ENCODE measurements at regions not wholly inside any gene's neighbourhood (a gene's known extent, or its start where the extent isn't known, plus 50 kb on each side); places are given as distances from the start of the nearest gene placed in this dataset.
"Not testable (repeated sequence)": the region's sequence is repeated elsewhere in the genome, so short reads cannot be mapped to it uniquely, and the experiment has no call there.

DNA sequence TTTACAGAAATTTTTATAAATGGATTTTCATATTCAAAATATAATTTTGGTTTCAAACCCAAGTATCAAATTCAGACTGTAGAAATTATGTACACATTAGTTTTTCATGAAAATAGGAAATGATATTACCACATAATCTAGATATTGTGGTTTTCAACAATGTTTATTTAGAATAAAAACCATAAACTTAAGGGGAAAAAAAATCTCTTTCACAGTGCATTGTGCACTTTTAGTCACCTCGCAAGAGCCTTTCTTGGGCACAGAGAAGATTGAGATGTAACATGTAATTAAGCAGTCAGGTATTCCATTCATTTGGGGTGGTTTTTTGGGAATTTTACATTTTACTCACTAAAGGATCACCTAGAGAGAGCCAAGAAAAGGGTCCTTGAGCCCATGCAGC lies 104.0 kb downstream of the TANC2 start:
- DNase-seq (ENCODE audit: low spot score): no peak
- in situ Hi-C loops (cut with HindIII; ENCODE audit: low sequenced_read_pairs): no loop called here

DNA sequence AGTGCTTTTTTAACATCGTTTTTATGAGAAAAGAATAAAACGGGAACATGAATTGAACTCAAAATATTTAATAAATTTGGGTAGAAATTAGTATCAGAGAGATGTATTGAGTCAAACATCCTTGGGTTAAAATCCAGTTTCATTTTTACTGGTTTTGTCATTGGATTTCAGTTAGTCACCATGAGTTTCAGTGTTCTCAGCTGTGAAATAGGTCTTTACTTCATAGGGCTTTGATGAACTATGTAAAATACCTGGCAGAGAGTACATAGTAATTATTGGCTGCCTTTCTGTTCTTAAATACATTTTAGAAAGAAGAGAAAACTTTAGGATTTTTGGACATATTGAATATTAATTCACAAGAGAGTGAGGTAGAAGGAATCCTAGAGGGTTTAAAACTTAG lies 105.8 kb downstream of the TANC2 start:
- DNase-seq (ENCODE audit: low spot score): no peak
- in situ Hi-C loops (cut with HindIII; ENCODE audit: low sequenced_read_pairs): no loop called here

DNA sequence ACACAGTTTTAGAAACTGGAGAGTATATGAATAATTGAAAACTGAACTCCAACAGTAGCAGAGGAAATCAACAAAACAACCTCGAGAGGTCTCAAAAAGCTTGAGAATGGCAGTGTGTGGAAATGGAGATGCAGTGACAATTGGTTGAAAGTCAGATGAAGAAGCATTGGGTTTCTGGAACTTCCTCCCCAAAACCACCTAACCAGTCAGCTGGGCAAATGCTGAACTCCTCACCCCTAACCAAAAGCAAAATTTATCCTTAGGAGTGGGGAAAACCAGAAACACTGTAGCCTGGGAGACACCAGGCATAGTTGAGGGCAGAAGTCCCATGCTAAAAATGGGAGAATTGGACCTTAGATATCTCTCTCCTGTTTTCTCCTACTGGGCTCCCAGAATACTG lies 109.9 kb downstream of the TANC2 start:
- in situ Hi-C loops (cut with HindIII; ENCODE audit: low sequenced_read_pairs): no loop called here

DNA sequence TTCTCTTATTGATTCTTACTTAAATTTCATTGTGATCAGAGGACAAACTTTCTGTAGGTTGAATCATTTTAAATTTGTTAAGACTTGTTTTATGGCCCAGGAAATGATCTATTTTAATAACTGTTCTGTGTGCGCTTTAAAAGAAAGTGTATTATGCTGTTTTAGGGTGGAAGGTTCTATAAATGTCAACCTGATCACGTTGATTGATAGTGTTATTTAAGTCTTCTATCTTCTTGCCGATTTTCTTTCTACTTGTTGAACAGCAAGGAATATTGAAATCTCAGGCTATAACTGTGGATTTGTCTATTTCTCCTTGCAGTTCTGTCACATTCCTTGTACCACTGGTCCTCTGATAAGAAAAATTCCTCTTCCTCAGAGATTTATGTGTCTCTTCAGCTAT lies 112.7 kb downstream of the TANC2 start:
- DNase-seq (ENCODE audit: low spot score): no peak
- in situ Hi-C loops (cut with HindIII; ENCODE audit: low sequenced_read_pairs): no loop called here

More for the DNA sequence above, 109.9 kb downstream of the TANC2 start:
- no peak for DNase-seq (ENCODE audit: low spot score)

DNA sequence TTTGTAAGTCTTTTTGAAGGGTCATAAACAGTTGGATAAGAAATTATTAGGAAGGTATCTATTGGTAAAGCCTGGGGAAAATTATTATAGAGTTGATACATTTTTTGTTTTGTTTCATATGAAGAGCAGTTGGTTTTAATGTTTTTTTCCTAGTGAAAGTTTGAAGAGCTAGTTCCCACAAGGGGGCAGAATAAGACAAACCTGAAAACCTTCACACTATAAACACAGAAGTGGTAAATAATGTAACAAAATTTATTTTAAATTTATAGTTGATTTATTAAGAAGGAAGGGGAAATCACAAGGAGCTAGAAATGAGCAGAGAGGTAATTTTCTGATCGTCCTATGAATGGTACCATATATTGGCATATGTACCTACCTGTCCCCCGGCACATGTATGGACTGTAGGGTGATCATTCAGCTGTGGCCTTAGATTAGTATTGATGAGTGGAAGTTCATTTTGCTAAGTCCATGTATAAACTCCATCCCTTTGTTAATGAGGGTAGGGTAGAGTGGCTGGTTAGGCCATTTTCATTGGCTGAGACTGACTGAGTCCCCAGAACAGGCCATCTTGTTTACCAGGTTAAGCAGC lies 116.3 kb downstream of the TANC2 start:
- in situ Hi-C loops (cut with HindIII; ENCODE audit: low sequenced_read_pairs): no loop called here
- no peak for DNase-seq (ENCODE audit: low spot score)

DNA sequence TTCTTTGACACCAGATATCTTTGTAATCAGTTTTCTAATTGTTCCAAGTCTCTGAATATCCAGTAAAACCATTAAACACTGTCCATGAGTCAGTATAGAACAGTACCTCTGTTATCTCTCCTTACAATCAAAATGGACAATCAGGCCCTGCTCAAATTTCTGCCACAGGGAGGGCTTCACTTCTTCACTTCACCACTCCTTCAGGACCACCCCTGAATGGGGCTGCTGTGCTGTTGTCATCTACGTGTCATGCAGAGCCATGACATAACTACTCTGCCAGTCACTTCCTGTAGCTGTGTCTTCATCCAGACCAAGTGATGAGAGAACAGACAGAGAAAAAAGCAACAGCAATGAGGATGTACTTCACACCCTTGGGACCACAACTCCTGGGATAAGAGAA lies 116.9 kb downstream of the TANC2 start:
- no peak for DNase-seq (ENCODE audit: low spot score)
- in situ Hi-C loops (cut with HindIII; ENCODE audit: low sequenced_read_pairs): no loop called here

DNA sequence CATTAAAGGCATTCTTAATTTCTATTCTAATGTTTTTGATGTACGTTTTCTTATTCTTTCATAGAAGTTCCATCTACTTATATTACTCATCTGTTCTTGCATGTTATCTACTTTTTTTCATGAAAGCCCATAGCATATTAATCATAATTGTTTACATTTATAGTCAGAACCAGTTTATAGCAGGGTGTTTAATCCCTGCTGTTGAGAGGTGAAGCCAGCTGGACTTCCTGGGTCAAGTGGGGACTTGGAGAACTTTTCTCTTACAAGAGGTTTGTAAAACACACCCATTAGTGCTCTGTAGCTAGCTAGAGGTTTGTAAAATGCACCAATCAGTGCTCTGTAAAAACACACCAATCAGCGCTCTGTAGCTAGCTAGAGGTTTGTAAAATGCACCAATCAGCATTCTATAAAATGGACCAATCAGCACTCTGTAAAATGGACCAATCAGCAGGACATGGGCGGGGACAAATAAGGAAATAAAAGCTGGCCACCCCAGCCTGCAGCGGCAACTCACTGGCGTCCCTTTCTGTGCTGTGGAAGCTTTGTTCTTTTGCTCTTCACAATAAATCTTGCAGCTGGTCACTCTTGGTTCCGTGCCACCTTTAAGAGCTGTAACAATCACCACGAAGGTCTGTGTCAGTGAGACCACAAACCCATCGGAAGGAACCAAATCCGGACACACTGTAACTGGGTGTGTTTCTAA lies 120.6 kb downstream of the TANC2 start:
- no peak for DNase-seq (ENCODE audit: low spot score)
- in situ Hi-C loops (cut with HindIII; ENCODE audit: low sequenced_read_pairs): no loop called here

DNA sequence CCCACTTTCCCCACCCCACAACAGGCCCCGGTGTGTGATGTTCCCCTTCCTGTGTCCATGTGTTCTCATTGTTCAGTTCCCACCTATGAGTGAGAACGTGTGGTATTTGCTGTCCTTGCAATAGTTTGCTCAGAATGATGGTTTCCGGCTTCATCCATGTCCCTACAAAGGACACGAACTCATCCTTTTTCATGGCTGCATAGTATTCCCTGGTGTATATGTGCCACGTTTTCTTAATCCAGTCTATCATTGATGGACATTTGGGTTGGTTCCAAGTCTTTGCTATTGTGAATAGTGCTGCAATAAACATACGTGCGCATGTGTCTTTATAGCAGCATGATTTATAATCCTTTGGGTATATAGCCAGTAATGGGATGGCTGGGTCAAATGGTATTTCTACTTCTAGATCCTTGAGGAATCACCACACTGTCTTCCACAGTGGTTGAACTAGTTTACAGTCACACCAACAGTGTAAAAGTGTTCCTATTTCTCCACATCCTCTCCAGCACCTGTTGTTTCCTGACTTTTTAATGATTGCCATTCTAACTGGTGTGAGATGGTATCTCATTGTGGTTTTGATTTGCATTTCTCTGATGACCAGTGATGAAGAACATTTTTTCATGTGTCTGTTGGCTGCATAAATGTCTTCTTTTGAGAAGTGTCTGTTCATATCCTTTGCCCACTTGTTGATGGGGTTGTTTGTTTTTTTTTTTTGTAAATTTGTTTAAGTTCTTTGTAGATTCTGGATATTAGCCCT lies 124.5 kb downstream of the TANC2 start:
- DNase-seq (ENCODE audit: low spot score); in situ Hi-C loops (cut with HindIII; ENCODE audit: low sequenced_read_pairs): not testable (repeated sequence)

DNA sequence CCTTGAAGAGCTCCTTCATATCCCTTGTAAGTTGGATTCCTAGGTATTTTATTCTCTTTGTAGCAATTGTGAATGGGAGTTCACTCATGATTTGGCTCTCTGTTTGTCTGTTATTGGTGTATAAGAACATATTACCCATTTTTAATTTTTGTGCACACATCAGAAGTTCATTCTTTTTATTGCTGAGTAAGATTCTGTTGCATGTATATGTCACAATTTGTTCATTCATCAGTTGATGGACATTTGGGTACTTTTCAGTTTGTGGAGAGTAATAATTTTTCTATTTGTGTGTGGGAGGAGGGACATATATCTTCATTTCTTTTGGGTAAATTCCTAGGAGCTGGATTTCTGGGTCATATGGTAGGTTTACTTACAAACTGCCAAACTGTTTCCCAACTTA lies 125.9 kb downstream of the TANC2 start:
- in situ Hi-C loops (cut with HindIII; ENCODE audit: low sequenced_read_pairs); DNase-seq (ENCODE audit: low spot score): not testable (repeated sequence)

DNA sequence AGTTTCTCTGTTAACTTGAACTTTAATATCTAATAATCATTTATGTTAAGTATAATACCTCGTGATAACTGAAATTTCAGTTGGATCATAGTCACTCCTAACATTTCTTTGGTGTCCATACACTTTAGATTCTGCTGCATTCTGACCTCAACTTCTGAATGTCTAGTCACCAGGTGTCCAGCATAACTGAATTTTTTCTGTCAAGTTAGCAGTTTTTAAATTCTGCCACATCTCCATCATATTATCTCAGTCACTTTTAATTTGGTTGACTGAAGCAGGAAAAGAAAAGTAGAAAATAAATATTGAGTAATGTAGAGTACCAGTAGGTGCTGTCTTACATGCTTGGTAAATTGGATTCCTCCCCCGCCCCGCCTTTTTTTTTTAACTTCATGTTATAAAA lies 128.6 kb downstream of the TANC2 start:
- DNase-seq (ENCODE audit: low spot score): no peak
- in situ Hi-C loops (cut with HindIII; ENCODE audit: low sequenced_read_pairs): no loop called here

DNA sequence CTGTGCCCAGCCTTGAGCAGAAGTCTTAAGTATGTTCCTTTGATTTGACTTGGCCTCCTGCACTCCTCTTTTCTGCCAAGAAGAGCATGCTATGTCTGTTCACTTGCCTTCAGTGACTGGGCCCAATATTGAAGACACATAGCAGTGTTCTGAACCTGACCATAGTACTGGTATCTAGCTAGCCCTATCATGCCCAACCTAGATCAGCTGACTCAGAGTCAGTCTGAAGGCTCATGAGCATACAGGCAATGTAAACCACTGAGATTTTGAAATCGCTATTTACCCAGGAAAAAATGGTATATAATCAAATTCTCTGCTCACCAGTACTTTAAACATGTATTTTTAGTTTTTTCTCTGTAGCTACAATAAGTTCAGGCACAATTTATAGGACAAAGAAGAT lies 129.4 kb downstream of the TANC2 start:
- no peak for DNase-seq (ENCODE audit: low spot score)
- in situ Hi-C loops (cut with HindIII; ENCODE audit: low sequenced_read_pairs): no loop called here

DNA sequence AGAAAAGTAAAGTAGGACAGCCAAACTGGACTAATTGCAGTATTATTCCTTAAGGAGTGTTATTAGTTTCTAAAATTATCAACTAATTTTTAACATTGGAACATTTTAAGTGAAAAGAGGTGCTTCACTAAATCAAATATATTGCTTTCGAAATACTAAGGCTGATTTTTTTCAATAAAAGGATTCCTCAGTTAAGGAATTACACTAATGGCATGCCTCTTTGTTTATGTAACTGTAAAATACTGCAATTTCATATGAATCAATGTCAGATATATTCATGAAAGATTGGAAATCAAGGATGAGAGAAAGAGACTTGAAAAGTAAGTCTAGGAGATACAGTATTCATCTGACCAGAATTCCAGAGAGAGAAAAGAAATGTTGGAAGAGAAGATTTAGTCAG lies 129.8 kb downstream of the TANC2 start:
- DNase-seq (ENCODE audit: low spot score): no peak
- in situ Hi-C loops (cut with HindIII; ENCODE audit: low sequenced_read_pairs): no loop called here

DNA sequence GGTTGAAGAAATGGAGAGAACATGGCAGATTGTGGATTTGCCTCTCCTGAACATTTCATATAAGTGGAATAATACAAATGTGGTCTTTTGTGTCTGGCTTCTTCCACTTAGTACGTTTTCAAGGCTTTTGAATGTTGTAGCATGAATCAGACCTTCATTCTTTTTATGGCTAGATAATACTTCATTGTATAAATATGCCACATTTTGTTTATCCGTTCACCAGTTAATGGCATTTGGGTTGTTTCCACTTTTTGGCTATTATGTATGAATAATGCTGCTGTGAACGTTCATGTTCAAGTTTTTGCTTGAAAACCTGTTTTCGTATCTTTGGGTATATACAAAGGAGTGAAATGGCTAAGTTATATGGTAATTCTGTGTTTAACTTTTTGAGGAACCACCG lies 130.4 kb downstream of the TANC2 start:
- in situ Hi-C loops (cut with HindIII; ENCODE audit: low sequenced_read_pairs): no loop called here
- DNase-seq (ENCODE audit: low spot score): no peak

DNA sequence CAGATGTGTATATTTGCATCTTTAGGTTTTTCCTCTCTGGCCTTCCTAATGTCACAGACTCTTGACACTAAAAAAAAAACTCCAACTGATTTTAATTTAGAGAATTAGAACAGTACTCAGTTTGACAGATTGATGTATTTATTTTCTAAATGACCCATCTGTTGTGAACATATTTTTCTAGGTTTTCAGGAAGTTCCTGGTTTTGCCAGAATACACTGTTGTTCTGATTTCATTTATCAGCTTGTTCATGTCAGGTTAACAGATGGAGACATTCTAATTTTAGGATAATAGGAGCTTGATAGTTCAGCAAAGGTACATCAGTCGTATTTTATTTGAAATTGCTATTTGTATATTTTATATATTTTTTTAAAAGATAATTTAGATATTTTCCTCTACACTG lies 133.4 kb downstream of the TANC2 start:
- in situ Hi-C loops (cut with HindIII; ENCODE audit: low sequenced_read_pairs): no loop called here
- peak; percentile 83 for DNase-seq (ENCODE audit: low spot score)

DNA sequence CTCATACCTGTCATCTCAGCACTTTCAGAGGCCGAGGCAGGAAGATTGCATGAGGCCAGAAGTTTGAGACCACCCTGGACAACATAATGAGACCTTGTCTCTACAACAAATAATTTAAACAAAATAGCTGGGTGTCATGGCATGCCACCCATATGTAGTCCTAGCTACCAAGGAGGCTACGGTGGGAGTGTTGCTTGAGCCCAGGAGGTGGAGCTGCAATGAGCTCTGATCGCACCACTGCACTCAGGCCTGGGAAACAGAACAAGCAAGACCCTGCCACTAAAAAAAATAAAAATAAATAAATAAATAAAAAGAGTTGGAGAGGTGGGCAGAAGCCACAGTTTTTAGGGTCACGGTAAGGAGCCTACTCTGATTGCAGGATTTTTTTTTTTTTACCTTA lies 136.0 kb downstream of the TANC2 start:
- DNase-seq (ENCODE audit: low spot score): no peak
- in situ Hi-C loops (cut with HindIII; ENCODE audit: low sequenced_read_pairs): no loop called here

DNA sequence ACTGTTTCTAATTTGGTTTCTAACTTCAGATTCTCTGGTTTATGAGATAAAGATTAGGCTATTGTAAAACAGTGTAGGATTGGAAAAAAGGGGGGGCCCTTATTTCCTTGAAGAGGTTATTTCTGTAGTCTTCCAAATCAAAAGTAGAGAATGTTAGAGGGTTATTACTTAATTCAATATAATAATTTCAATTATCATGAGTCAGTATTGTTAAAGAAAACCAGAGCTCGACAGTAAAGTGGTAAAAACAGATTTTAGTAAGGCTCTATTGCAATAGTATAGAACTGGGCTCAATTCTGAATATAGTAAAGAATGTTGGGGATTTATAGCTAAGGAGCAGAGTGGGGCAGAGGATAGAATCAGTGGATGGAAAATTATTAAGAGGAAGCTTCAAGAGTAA lies 140.0 kb downstream of the TANC2 start:
- DNase-seq (ENCODE audit: low spot score): no peak
- in situ Hi-C loops (cut with HindIII; ENCODE audit: low sequenced_read_pairs): no loop called here

DNA sequence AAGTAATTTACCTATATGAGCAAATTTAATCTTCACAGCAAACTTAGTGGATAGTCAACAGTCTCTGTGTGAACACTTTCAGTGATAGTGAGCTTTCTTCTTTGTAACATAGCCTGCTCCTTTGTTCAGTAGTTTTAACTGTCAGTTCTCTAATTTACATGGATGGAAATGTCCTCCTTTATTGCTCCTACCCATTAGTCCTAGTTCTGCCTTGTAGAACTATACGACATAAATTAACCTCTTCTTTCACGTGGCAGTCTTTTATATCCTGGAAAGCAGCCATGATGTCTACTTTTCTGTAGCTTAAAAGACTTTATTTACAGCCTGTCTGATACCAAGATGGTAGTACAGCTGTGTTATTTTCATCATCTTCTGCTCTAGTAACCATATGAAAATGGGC lies 143.6 kb downstream of the TANC2 start:
- in situ Hi-C loops (cut with HindIII; ENCODE audit: low sequenced_read_pairs): no loop called here
- DNase-seq (ENCODE audit: low spot score): no peak

DNA sequence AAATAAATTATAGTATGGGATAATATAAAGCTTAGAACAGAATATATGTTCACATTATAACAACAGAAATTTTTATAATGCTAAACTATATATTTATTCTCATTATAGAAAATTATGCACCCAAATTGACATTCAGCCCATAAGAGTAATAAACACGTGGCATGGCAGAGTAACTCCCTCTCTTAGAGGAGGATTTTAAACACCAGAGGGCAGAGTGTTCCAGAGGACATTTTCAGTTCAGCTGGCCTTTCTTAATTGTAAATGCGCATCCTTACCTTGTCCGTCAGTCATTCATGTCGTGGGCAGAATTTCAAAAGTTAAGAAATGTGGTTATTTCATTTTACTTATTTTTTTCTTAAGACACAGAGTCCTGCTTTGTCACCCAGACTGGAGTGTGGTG lies 147.1 kb downstream of the TANC2 start:
- no peak for DNase-seq (ENCODE audit: low spot score)
- in situ Hi-C loops (cut with HindIII; ENCODE audit: low sequenced_read_pairs): no loop called here

DNA sequence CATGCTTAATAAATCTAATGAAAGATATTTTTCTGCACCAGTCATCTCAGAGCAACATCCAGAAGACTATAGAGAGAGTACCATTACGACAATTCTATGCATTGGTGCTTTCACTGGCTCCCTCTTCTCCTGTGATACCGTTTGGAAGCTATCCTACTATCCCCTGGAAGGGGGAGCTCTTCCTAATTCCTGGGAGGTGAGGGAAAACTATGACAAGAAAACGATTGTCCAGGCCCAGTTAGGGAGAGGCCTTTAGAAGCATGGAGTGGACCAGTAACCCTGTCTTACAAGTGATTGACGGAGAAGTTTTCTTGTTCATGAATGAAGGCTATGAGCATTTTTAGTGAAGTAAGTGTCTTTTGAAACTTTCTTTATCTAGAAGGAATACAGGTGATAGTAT lies 150.2 kb downstream of the TANC2 start:
- DNase-seq (ENCODE audit: low spot score): no peak
- in situ Hi-C loops (cut with HindIII; ENCODE audit: low sequenced_read_pairs): no loop called here

DNA sequence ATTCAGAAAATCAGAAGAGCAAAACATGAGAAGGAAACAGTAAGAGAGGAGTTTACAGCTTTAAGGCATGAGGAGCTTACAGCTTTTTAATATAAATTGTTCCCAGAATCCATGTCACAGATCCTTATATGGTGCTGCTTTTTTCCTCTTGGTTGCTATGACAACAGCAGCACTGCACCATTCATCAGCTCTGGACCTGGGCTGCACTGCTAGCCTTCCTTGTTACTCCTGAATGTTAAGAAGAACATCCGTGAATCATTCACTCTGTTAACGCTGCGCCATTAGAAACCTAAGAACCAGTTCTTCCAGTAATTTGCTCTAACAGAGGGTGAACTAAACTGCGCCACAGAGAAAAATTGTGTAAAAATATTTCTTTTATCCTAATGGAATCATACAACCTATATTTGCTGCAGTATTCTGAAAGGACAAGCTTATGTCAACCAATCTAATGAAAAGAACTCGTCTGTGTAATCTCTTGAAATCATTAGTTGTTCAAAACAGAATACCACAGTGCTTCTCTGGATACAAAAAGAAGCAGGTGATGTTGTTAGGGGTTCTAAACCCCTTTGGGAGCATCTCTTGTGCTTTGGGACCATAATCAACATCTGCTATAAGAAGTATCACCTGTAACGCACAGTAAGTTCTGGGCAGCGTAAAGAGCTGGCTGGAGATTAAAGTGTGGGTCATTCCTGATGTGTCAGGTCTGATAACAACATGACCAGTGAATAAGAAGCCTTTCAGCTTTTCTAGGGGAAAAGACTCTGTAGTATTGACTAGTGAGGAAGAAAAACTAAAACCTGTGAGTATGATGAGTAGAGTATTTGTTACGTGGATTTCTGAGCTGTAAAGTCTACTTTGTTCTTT lies 151.2 kb downstream of the TANC2 start:
- in situ Hi-C loops (cut with HindIII; ENCODE audit: low sequenced_read_pairs): no loop called here
- DNase-seq (ENCODE audit: low spot score): peak; percentile 57

Measured in G401 (cell line).